ENCODE measurements at regions not wholly inside any gene's neighbourhood (a gene's known extent, or its start where the extent isn't known, plus 50 kb on each side); places are given as distances from the start of the nearest gene placed in this dataset.
"Not testable (repeated sequence)": the region's sequence is repeated elsewhere in the genome, so short reads cannot be mapped to it uniquely, and the experiment has no call there.

GRCh38 chr1:118555638-118556037 lies 370.6 kb upstream of the SPAG17 start:
- in situ Hi-C loops (cut with MboI; ENCODE audit: low pct_ligation_motif_present in 1 of 4, low pct_unique_long_range_greater_than_20kb in 1 of 4, low sequenced_read_pairs in 3 of 4) (no loop called here), intact Hi-C loops (cut with DNase I; ENCODE audit: low total_unique reads) (no loop called here)
- Histone ChIP-seq H3K27me3 (no peaks in the 10 kb centered on the region), H3K4me1 (no peaks in the 10 kb centered on the region), H3K4me3 (no peak overlapping the region), H3K9me3 (no peaks in the 10 kb centered on the region), H3K27ac (no peak overlapping the region), H3K36me3 (no peaks in the 10 kb centered on the region)
- 78 to 97% methylated on average over 3 of the region's 3 CpGs for WGBS, 2 donors (ENCODE audit: low coverage in 1 of 2)
- TF ChIP-seq POLR2A (IDR thresholded peaks at IDR 0.05) = no peak
- no peak for TF ChIP-seq EP300 (IDR thresholded peaks at IDR 0.05; ENCODE audit: low read depth)
- TF ChIP-seq, protein P1, sequence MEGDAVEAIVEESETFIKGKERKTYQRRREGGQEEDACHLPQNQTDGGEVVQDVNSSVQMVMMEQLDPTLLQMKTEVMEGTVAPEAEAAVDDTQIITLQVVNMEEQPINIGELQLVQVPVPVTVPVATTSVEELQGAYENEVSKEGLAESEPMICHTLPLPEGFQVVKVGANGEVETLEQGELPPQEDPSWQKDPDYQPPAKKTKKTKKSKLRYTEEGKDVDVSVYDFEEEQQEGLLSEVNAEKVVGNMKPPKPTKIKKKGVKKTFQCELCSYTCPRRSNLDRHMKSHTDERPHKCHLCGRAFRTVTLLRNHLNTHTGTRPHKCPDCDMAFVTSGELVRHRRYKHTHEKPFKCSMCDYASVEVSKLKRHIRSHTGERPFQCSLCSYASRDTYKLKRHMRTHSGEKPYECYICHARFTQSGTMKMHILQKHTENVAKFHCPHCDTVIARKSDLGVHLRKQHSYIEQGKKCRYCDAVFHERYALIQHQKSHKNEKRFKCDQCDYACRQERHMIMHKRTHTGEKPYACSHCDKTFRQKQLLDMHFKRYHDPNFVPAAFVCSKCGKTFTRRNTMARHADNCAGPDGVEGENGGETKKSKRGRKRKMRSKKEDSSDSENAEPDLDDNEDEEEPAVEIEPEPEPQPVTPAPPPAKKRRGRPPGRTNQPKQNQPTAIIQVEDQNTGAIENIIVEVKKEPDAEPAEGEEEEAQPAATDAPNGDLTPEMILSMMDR (IDR thresholded peaks at IDR 0.05) = no peak
- no peak for TF ChIP-seq POLR2AphosphoS5 (IDR thresholded peaks at IDR 0.05)
- no peak for DNase-seq

DNA sequence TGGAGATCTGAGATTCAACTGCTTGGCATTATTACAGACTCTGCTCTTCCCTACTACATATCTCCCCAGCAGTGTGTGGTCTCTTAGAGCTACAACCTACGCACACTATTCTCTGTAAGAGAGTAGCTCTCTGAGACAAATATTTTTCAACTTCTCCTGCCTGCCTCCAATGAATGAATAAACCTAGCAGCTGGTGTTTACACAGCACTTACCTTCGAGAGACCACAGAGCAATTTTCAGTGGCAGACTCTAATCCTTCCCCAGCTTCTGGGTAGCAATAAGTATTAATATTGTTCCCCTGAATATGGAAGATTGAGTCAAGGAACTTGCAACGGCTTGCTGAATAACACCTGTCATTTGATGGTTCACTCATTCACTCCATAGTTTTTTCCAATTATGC lies 350.9 kb upstream of the SPAG17 start:
- no peak overlapping the region for H3K4me3 ChIP-seq
- H3K27ac ChIP-seq = no peak overlapping the region
- H3K4me1 ChIP-seq = no peaks in the 10 kb centered on the region
- no peaks in the 10 kb centered on the region for H3K27me3 ChIP-seq
- 40 to 80% methylated on average over 1 to 3 of the region's 3 CpGs for WGBS, 2 donors (ENCODE audit: low coverage in 1 of 2)
- no peak for DNase-seq
- in situ Hi-C loops (cut with MboI; ENCODE audit: low pct_ligation_motif_present in 1 of 4, low pct_unique_long_range_greater_than_20kb in 1 of 4, low sequenced_read_pairs in 3 of 4) = no loop called here
- TF ChIP-seq POLR2A (IDR thresholded peaks at IDR 0.05) (no peak), POLR2AphosphoS5 (IDR thresholded peaks at IDR 0.05) (no peak), EP300 (IDR thresholded peaks at IDR 0.05; ENCODE audit: low read depth) (no peak)
- TF ChIP-seq, protein P1 (IDR thresholded peaks at IDR 0.05) = no peak
- no peaks in the 10 kb centered on the region for H3K36me3 ChIP-seq
- no peaks in the 10 kb centered on the region for H3K9me3 ChIP-seq
- intact Hi-C loops (cut with DNase I; ENCODE audit: low total_unique reads) = no loop called here

- not testable (repeated sequence) for H3K4me1 ChIP-seq
These were observed 326.9 kb upstream of the SPAG17 start for GRCh38 chr1:118511922-118512321.

DNA sequence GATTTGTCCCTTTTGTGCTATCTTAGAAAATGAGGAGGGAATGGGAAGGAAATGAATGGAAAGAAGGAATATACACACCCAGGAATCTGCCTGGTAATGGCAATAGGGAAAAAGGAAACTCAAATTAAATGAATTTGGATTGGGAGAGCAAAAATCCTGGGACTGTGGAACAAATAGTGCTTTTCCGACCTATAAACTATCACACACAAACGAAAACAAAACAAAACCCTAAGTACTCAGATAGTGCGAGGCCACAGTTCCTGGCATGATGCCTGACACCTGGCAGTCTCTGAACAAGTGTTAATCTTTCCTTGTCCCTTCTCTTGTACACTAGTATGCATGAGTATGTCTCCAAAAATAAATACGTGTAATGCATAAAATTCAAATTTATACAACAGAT lies 319.8 kb upstream of the SPAG17 start:
- no peaks in the 10 kb centered on the region for H3K36me3 ChIP-seq
- 23 to 41% methylated on average over 4 of the region's 4 CpGs for WGBS, 2 donors (ENCODE audit: low coverage in 1 of 2)
- TF ChIP-seq POLR2AphosphoS5 (IDR thresholded peaks at IDR 0.05) (no peak), EP300 (IDR thresholded peaks at IDR 0.05; ENCODE audit: low read depth) (no peak), POLR2A (IDR thresholded peaks at IDR 0.05) (no peak)
- TF ChIP-seq, protein P1 (IDR thresholded peaks at IDR 0.05) = no peak
- in situ Hi-C loops (cut with MboI; ENCODE audit: low pct_ligation_motif_present in 1 of 4, low pct_unique_long_range_greater_than_20kb in 1 of 4, low sequenced_read_pairs in 3 of 4) = no loop called here
- H3K9me3 ChIP-seq = no peaks in the 10 kb centered on the region
- no peak overlapping the region for H3K27ac ChIP-seq
- no peaks in the 10 kb centered on the region for H3K27me3 ChIP-seq
- H3K4me1 ChIP-seq = no peaks in the 10 kb centered on the region
- intact Hi-C loops (cut with DNase I; ENCODE audit: low total_unique reads) = no loop called here
- no peak overlapping the region for H3K4me3 ChIP-seq
- DNase-seq = no peak

More at GRCh38 chr1:118511922-118512321, 326.9 kb upstream of the SPAG17 start:
- intact Hi-C loops (cut with DNase I; ENCODE audit: low total_unique reads); H3K36me3 ChIP-seq; H3K27me3 ChIP-seq; H3K4me3 ChIP-seq; in situ Hi-C loops (cut with MboI; ENCODE audit: low pct_ligation_motif_present in 1 of 4, low pct_unique_long_range_greater_than_20kb in 1 of 4, low sequenced_read_pairs in 3 of 4); H3K27ac ChIP-seq; H3K9me3 ChIP-seq; DNase-seq: not testable (repeated sequence)
- 74% methylated on average over 1 of the region's 1 CpG; no CpG with 5 or more reads in 1 of the 2 donors for WGBS, 2 donors (ENCODE audit: low coverage in 1 of 2)

DNA sequence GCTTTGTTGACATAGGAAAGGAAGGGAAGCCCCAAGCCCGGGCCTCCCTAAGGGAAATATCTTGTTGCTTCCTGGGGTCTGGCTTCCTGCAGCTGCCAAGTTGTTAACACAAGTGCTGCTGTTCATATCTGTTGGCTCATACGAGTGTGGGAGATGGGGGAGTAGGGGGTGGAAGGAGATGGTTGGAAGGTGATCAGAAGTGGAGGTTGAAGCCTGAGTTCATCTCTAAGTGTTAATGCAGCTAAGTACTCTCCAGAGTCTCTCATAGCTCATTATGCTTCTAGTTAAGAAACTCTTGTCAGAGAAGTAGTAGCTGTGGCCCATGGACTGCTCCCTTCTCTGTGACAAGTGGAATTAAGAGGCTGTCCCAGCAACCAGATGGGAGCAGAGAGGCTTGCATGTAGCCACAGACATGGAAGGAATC lies 319.2 kb upstream of the SPAG17 start:
- H3K27me3 ChIP-seq = no peaks in the 10 kb centered on the region
- TF ChIP-seq POLR2A (IDR thresholded peaks at IDR 0.05) = no peak
- TF ChIP-seq EP300 (IDR thresholded peaks at IDR 0.05; ENCODE audit: low read depth) = no peak
- no peak for TF ChIP-seq POLR2AphosphoS5 (IDR thresholded peaks at IDR 0.05)
- TF ChIP-seq, protein P1 (IDR thresholded peaks at IDR 0.05) = no peak
- H3K4me3 ChIP-seq = no peak overlapping the region
- H3K9me3 ChIP-seq = no peaks in the 10 kb centered on the region
- no peaks in the 10 kb centered on the region for H3K4me1 ChIP-seq
- no peak for DNase-seq
- in situ Hi-C loops (cut with MboI; ENCODE audit: low pct_ligation_motif_present in 1 of 4, low pct_unique_long_range_greater_than_20kb in 1 of 4, low sequenced_read_pairs in 3 of 4) = no loop called here
- 10 to 17% methylated on average over 2 of the region's 2 CpGs for WGBS, 2 donors (ENCODE audit: low coverage in 1 of 2)
- no peak overlapping the region for H3K27ac ChIP-seq
- H3K36me3 ChIP-seq = no peaks in the 10 kb centered on the region
- intact Hi-C loops (cut with DNase I; ENCODE audit: low total_unique reads) = no loop called here

All from transverse colon (tissue), 4 donors.